Heart left ventricle (tissue), 16 donors: ENCODE measurements at regions not wholly inside any gene's neighbourhood (a gene's known extent, or its start where the extent isn't known, plus 50 kb on each side); places are given as distances from the start of the nearest gene placed in this dataset.

Source experiments
- ATAC-seq, 4 donors: fragments of 200-7000 bp; cut with Tn5 transposase; one replicate each; pipeline ENCODE4 v1.9.1; 2020 to 2022; ENCODE audit warnings: moderate library complexity in 4 of 4, mild to moderate bottlenecking in 3 of 4, moderate number of reproducible peaks in 1 of 4
- DNase-seq, 5 donors: peaks; one replicate each; pipeline ENCODE4 v3.0.0-alpha.2; 2020
- H3K27ac ChIP-seq, 12 donors: fragments of 200-600 bp; sonication (generic) in 4 of 12; one replicate each; pipeline versions ENCODE4 v1.5.0 to v1.8.0; 2016 to 2022; ENCODE audit warnings: mild to moderate bottlenecking in 2 of 12
- H3K27me3 ChIP-seq, 9 donors: fragments of 200-600 bp; sonication (generic) in 2 of 9; one replicate each; pipeline versions ENCODE4 v1.5.1 to v1.8.0; 2016 to 2022; ENCODE audit warnings: mild to moderate bottlenecking in 3 of 9
- H3K36me3 ChIP-seq, 9 donors: fragments of 200-600 bp; sonication (generic) in 2 of 9; one replicate each; pipeline versions ENCODE4 v1.5.0 to v1.8.0; 2018 to 2022; ENCODE audit warnings: mild to moderate bottlenecking in 2 of 9
- H3K4me1 ChIP-seq, 12 donors: fragments of 200-600 bp; sonication (generic) in 4 of 12; one replicate each; pipeline versions ENCODE4 v1.5.0 to v1.8.0; 2016 to 2022; ENCODE audit warnings: mild to moderate bottlenecking in 3 of 12
- H3K4me3 ChIP-seq, 12 donors: fragments of 200-600 bp; sonication (generic) in 4 of 12; one replicate each; pipeline versions ENCODE4 v1.5.0 to v1.8.0; 2017 to 2022; ENCODE audit warnings: mild to moderate bottlenecking in 9 of 12, moderate library complexity in 4 of 12
- H3K9me3 ChIP-seq, 12 donors: fragments of 200-600 bp; sonication (generic) in 4 of 12; one replicate each; pipeline versions ENCODE4 v1.5.0 to v1.8.0; 2016 to 2022; ENCODE audit warnings: mild to moderate bottlenecking in 1 of 12
- CTCF ChIP-seq, 12 donors: fragments of 200-600 bp; sonication (generic) in 4 of 12; IDR thresholded peaks; one replicate each; pipeline versions ENCODE4 v1.5.0 to v1.8.0; 2018 to 2022; ENCODE audit warnings: antibody characterized with exemption in 12 of 12, mild to moderate bottlenecking in 5 of 12
- POLR2A ChIP-seq, 2 donors: fragments of 450-650 bp; IDR thresholded peaks; one replicate each; pipeline ENCODE4 v1.6.1; 2017; ENCODE audit warnings: antibody characterized with exemption in 2 of 2, mild to moderate bottlenecking in 2 of 2, moderate library complexity in 2 of 2
- WGBS, 4 donors: extraction: QIAGEN DNeasy Blood & Tissue Kit in 2 of 4; methylation state at CpG; one replicate each; pipeline versions ENCODE4 v1.1.5 to v1.1.7; 2013 to 2018; 5-methylcytosine and 5-hydroxymethylcytosine counted together
- intact Hi-C, 10 donors: fragments of 100-400 bp; cut with DNase I; formaldehyde crosslinking; loops; one replicate each; pipeline versions ENCODE4 v1.11.1 to v1.14.2; 2022
- donor health status: ischemic (EF 13 %, LVEDD 7.1; RV severe dilation, severe dysfunction).
- donor health status: healthy with polysubstance abuse.
- donor health status: DM: no; HTN: yes; CAD: no.
- donor health status: DM: no; HTN: no; CAD: no.
- donor health status: ischemic (EF 25% LVEDD 6.9; RV normal size, moderate dysfunction).
- donor health status: ischemic (EF 25% LVEDD 5.7; RV mildly dilated, moderate dysfunction).
- donor health status: healthy.
- donor health status: DM: yes; HTN: yes; CAD: no.
- donor health status: ischemic (EF 35%, LVEDD 5.7; RV mildly dilated, moderate dysfunction).
- donor health status: nonischemic (EF 11% LVEDD 7.7; RV severe dilation, severe dysfunction).
- donor health status: DM: yes; HTN: yes; CAD: no.
- donor health status: PGD.
- donor health status: ischemic (EF 29% LVEDD 5.4; RV normal size, mild dysfunction).
- donor health status: nonischemic (EF 23%, LVEDD 6.1; RV moderate dilation, normal function).

GRCh38 chr2:2542966-2543611 lies 212.0 kb upstream of the MYT1L start:
- no peaks in the 10 kb centered on the region for H3K9me3 ChIP-seq
- no peaks in the 10 kb centered on the region for H3K4me1 ChIP-seq
- intact Hi-C loops, result no loop called here
- H3K27me3 ChIP-seq, result peaks cover 0 to 3% (median 0%) of the 10 kb centered on the region in 9 donors
- TF ChIP-seq POLR2A (IDR thresholded peaks at IDR 0.05), result no peak
- no peak for TF ChIP-seq CTCF (IDR thresholded peaks at IDR 0.05)
- 67 to 76% (median 68%) methylated on average over 25 of the region's 25 CpGs for WGBS, 4 donors
- no peaks in the 10 kb centered on the region for H3K36me3 ChIP-seq
- ATAC-seq (peak in 1 of 4 donors; percentile 21), DNase-seq (no peak)
- H3K27ac ChIP-seq, result no peak overlapping the region
- H3K4me3 ChIP-seq, result no peak overlapping the region

- H3K27me3 ChIP-seq, result peaks cover 0 to 3% (median 0%) of the 10 kb centered on the region in 9 donors
- H3K4me1 ChIP-seq, result no peaks in the 10 kb centered on the region
- ATAC-seq, result no peak
- no peak for DNase-seq
- no peak overlapping the region for H3K27ac ChIP-seq
- WGBS, 4 donors, result 68 to 93% (median 84%) methylated on average over 4 of the region's 4 CpGs
- intact Hi-C loops, result no loop called here
- H3K9me3 ChIP-seq, result no peaks in the 10 kb centered on the region
- H3K4me3 ChIP-seq, result no peak overlapping the region
- H3K36me3 ChIP-seq, result no peaks in the 10 kb centered on the region
- TF ChIP-seq POLR2A (IDR thresholded peaks at IDR 0.05), result no peak
- no peak for TF ChIP-seq CTCF (IDR thresholded peaks at IDR 0.05)
Measured at GRCh38 chr2:2542316-2542715, 211.2 kb upstream of the MYT1L start.

GRCh38 chr2:2540406-2540805 lies 209.3 kb upstream of the MYT1L start:
- Histone ChIP-seq H3K4me1 (no peaks in the 10 kb centered on the region), H3K27me3 (peaks cover 0 to 3% (median 0%) of the 10 kb centered on the region in 9 donors), H3K4me3 (no peak overlapping the region), H3K36me3 (no peaks in the 10 kb centered on the region), H3K27ac (no peak overlapping the region), H3K9me3 (no peaks in the 10 kb centered on the region)
- 77 to 87% (median 80%) methylated on average over 9 of the region's 9 CpGs for WGBS, 4 donors
- peak in 1 of 4 donors; percentile 31 for ATAC-seq
- DNase-seq, result no peak
- TF ChIP-seq CTCF (IDR thresholded peaks at IDR 0.05) (no peak), POLR2A (IDR thresholded peaks at IDR 0.05) (no peak)
- intact Hi-C loops, result no loop called here

GRCh38 chr2:2536416-2537056 lies 205.5 kb upstream of the MYT1L start:
- H3K4me1 ChIP-seq, result no peaks in the 10 kb centered on the region
- no peak overlapping the region for H3K27ac ChIP-seq
- no peaks in the 10 kb centered on the region for H3K9me3 ChIP-seq
- H3K4me3 ChIP-seq, result no peak overlapping the region
- DNase-seq (no peak), ATAC-seq (no peak)
- no peaks in the 10 kb centered on the region for H3K36me3 ChIP-seq
- 72 to 77% (median 72%) methylated on average over 11 of the region's 11 CpGs for WGBS, 4 donors
- intact Hi-C loops, result no loop called here
- H3K27me3 ChIP-seq, result peaks cover 0 to 3% (median 0%) of the 10 kb centered on the region in 9 donors
- TF ChIP-seq CTCF (IDR thresholded peaks at IDR 0.05) (no peak), POLR2A (IDR thresholded peaks at IDR 0.05) (no peak)
